GM23338 (cell line): ENCODE measurements at regions not wholly inside any gene's neighbourhood (a gene's known extent, or its start where the extent isn't known, plus 50 kb on each side); places are given as distances from the start of the nearest gene placed in this dataset.

ENCODE experiments used
- ATAC-seq: fragments of 200-7000 bp; cut with Tn5 transposase; 3 replicates; pipeline ENCODE4 v1.9.1; 2020
- DNase-seq: peaks from one replicate; pipeline ENCODE4 v3.0.0-alpha.2; 2015; ENCODE audit warnings: low spot score
- H2AFZ ChIP-seq: fragments of 200-600 bp; sonication (generic); 2 replicates; pipeline ENCODE4 v1.8.0; 2016; ENCODE audit warnings: antibody characterized with exemption, mild to moderate bottlenecking, moderate library complexity
- H3F3A ChIP-seq: fragments of 200-600 bp; sonication (generic); replicated peaks from 2 replicates; pipeline ENCODE4 v1.8.0; 2017; ENCODE audit warnings: antibody characterized with exemption, mixed run types, low read depth
- H3K27ac ChIP-seq: fragments of 200-600 bp; sonication (generic); 2 replicates; pipeline ENCODE4 v1.6.1; 2016; ENCODE audit warnings: low read depth
- H3K27me3 ChIP-seq: fragments of 200-600 bp; sonication (generic); 2 replicates; pipeline ENCODE4 v1.8.0; 2016; ENCODE audit warnings: mild to moderate bottlenecking, mixed run types, moderate library complexity; ENCODE audit not compliant: insufficient read depth
- H3K36me3 ChIP-seq: fragments of 200-600 bp; sonication (generic); 2 replicates; pipeline ENCODE4 v1.8.0; 2016; ENCODE audit warnings: mild to moderate bottlenecking; ENCODE audit not compliant: insufficient read depth
- H3K4me1 ChIP-seq: fragments of 200-600 bp; sonication (generic); 2 replicates; pipeline ENCODE4 v1.8.0; 2016; ENCODE audit warnings: mild to moderate bottlenecking, moderate library complexity; ENCODE audit not compliant: insufficient read depth
- H3K4me2 ChIP-seq: fragments of 200-600 bp; sonication (generic); 2 replicates; pipeline ENCODE4 v1.7.1; 2017; ENCODE audit warnings: mixed run types
- H3K4me3 ChIP-seq: fragments of 200-600 bp; sonication (generic); 2 replicates; pipeline ENCODE4 v1.6.1; 2016; ENCODE audit warnings: mixed run types
- H3K79me2 ChIP-seq: fragments of 200-600 bp; sonication (generic); replicated peaks from 2 replicates; pipeline ENCODE4 v1.8.0; 2017; ENCODE audit warnings: mild to moderate bottlenecking; ENCODE audit not compliant: insufficient read depth
- H3K9me2 ChIP-seq: fragments of 200-600 bp; sonication (generic); 2 replicates; pipeline ENCODE4 v1.8.0; 2017; ENCODE audit not compliant: insufficient read depth
- H4K20me1 ChIP-seq: fragments of 200-600 bp; sonication (generic); replicated peaks from 2 replicates; pipeline ENCODE4 v1.8.0; 2017; ENCODE audit warnings: mild to moderate bottlenecking; ENCODE audit not compliant: insufficient read depth
- H3K27ac Mint-ChIP-seq: 2 replicates; pipeline ENCODE4 v1.8.0; 2020; ENCODE audit warnings: inconsistent platforms, mild to moderate bottlenecking, moderate library complexity, mixed read lengths
- H3K27me3 Mint-ChIP-seq: 3 replicates; pipeline ENCODE4 v1.8.0; 2022; ENCODE audit warnings: low read depth, mild to moderate bottlenecking, moderate library complexity, mixed read lengths, inconsistent platforms; ENCODE audit not compliant: insufficient read depth, poor library complexity
- H3K36me3 Mint-ChIP-seq: 3 replicates; pipeline ENCODE4 v1.8.0; 2021; ENCODE audit warnings: low read depth, mild to moderate bottlenecking, inconsistent platforms, moderate library complexity, mixed read lengths
- H3K4me1 Mint-ChIP-seq: 3 replicates; pipeline ENCODE4 v1.8.0; 2020; ENCODE audit warnings: mild to moderate bottlenecking, inconsistent platforms, mixed read lengths
- H3K4me3 Mint-ChIP-seq: 3 replicates; pipeline ENCODE4 v1.8.0; 2021; ENCODE audit warnings: moderate library complexity, mild to moderate bottlenecking, inconsistent platforms, mixed read lengths
- H3K9me3 Mint-ChIP-seq: 3 replicates; pipeline ENCODE4 v1.8.0; 2020; ENCODE audit warnings: moderate library complexity, mild to moderate bottlenecking, inconsistent platforms, mixed read lengths
- CREB1 ChIP-seq: fragments of 250-450 bp; sonication (Bioruptor Pico); IDR thresholded peaks from 2 replicates; pipeline ENCODE4 v1.5.0; 2020; ENCODE audit warnings: low read depth, mild to moderate bottlenecking, moderate library complexity
- CTCF ChIP-seq, 2 experiments: fragments of 200-600 bp in 1 of 2; sonication (generic) in 1 of 2; conservative IDR thresholded peaks; 2 replicates each; pipeline versions ENCODE4 v1.5.1 to v1.6.1; 2016 to 2017; ENCODE audit warnings: antibody characterized with exemption in 2 of 2, low read depth in 2 of 2, mild to moderate bottlenecking in 2 of 2, moderate library complexity in 1 of 2
- ETS1 ChIP-seq: IDR thresholded peaks from 2 replicates; pipeline ENCODE4 v1.6.1; 2016; ENCODE audit warnings: antibody characterized with exemption
- EZH2 ChIP-seq: fragments of 200-600 bp; sonication (generic); IDR thresholded peaks from one replicate; pipeline ENCODE4 v1.8.0; 2017; ENCODE audit warnings: antibody characterized with exemption, mild to moderate bottlenecking, low read depth; ENCODE audit not compliant: unreplicated experiment
- EZH2phosphoT487 ChIP-seq: fragments of 200-600 bp; sonication (generic); IDR thresholded peaks from one replicate; pipeline ENCODE4 v1.8.1; 2018; ENCODE audit warnings: antibody characterized with exemption; ENCODE audit not compliant: unreplicated experiment
- JUNB ChIP-seq: IDR thresholded peaks from one replicate; pipeline ENCODE4 v1.6.1; 2016; ENCODE audit warnings: antibody characterized with exemption; ENCODE audit not compliant: unreplicated experiment
- NANOG ChIP-seq: IDR thresholded peaks from 2 replicates; pipeline ENCODE4 v1.6.1; 2016; ENCODE audit warnings: antibody characterized with exemption, borderline replicate concordance
- POLR2AphosphoS5 ChIP-seq: IDR thresholded peaks from 2 replicates; pipeline ENCODE4 v1.6.1; 2016; ENCODE audit warnings: antibody characterized with exemption, low read depth
- REST ChIP-seq: IDR thresholded peaks from one replicate; pipeline ENCODE4 v1.6.1; 2018; ENCODE audit warnings: antibody characterized with exemption; ENCODE audit not compliant: unreplicated experiment
- STAT1 ChIP-seq: IDR thresholded peaks from one replicate; pipeline ENCODE4 v1.6.1; 2016; ENCODE audit warnings: antibody characterized with exemption; ENCODE audit not compliant: unreplicated experiment
- ZNF331 ChIP-seq: fragments of 250-450 bp; sonication (Bioruptor Pico); IDR thresholded peaks from 2 replicates; pipeline ENCODE4 v1.5.0; 2020; ENCODE audit warnings: low read depth, mild to moderate bottlenecking, moderate library complexity
- ZNF462 ChIP-seq: fragments of 250-450 bp; sonication (Bioruptor Pico); IDR thresholded peaks from 2 replicates; pipeline ENCODE4 v1.5.0; 2020; ENCODE audit warnings: mild to moderate bottlenecking, moderate library complexity

- TF ChIP-seq CTCF (conservative IDR thresholded peaks at IDR 0.05; ENCODE audit: low read depth in 2 of 2) (no peak), JUNB (no peak), EZH2 (no peak), NANOG (no peak), EZH2phosphoT487 (no peak), ETS1 (no peak)
Observed at GRCh38 chr18:70674896-70675295, 386.1 kb downstream of the SOCS6 start (continued).

GRCh38 chr18:70673831-70674230 lies 385.0 kb downstream of the SOCS6 start:
- H3K27ac Mint-ChIP-seq, result no peak overlapping the region
- no peaks in the 10 kb centered on the region for H4K20me1 ChIP-seq
- no peak overlapping the region for H2AFZ ChIP-seq
- no peaks in the 10 kb centered on the region for H3K79me2 ChIP-seq
- H3K27ac ChIP-seq, result no peak overlapping the region
- peaks cover 20% of the 10 kb centered on the region for H3K36me3 Mint-ChIP-seq
- ATAC-seq, result no peak
- H3K4me1 Mint-ChIP-seq, result no peaks in the 10 kb centered on the region
- no peak overlapping the region for H3K4me3 ChIP-seq
- no peak overlapping the region for H3K4me3 Mint-ChIP-seq
- no peaks in the 10 kb centered on the region for H3K27me3 Mint-ChIP-seq
- no peaks in the 10 kb centered on the region for H3F3A ChIP-seq
- no peaks in the 10 kb centered on the region for H3K27me3 ChIP-seq
- no peak for DNase-seq
- peaks cover 85% of the 10 kb centered on the region for H3K9me3 Mint-ChIP-seq
- no peaks in the 10 kb centered on the region for H3K4me1 ChIP-seq
- H3K4me2 ChIP-seq, result no peak overlapping the region
- no peaks in the 10 kb centered on the region for H3K9me2 ChIP-seq
- no peaks in the 10 kb centered on the region for H3K36me3 ChIP-seq
- TF ChIP-seq POLR2AphosphoS5 (no peak), JUNB (no peak), STAT1 (no peak), EZH2phosphoT487 (no peak), REST (no peak), ZNF331 (no peak), CREB1 (CRISPR knock-in tag) (no peak), NANOG (no peak), ZNF462 (CRISPR knock-in tag) (no peak), EZH2 (no peak)
